IMR-90 (cell line): ENCODE measurements at regions not wholly inside any gene's neighbourhood (a gene's known extent, or its start where the extent isn't known, plus 50 kb on each side); places are given as distances from the start of the nearest gene placed in this dataset.

Experiments used
- ATAC-seq: fragments of 200-7000 bp; cut with Tn5 transposase; 2 replicates; pipeline ENCODE4 v1.9.1; 2020; ENCODE audit warnings: low read depth, mild to moderate bottlenecking, moderate library complexity
- BruUV-seq: library from RNA; stranded (reverse); fragments of 400-500 nt; replicated peaks from 2 replicates; lab custom pipeline; 2021; lab: Mats Ljungman, UMichigan
- CTCF ChIA-PET: fragments of 300-600 bp; formaldehyde crosslinking; extraction: SDS; loops from one replicate; lab custom pipeline; 2021; ENCODE audit warnings: antibody characterized with exemption; lab: Yijun Ruan, JAX
- POLR2A ChIA-PET: fragments of 300-600 bp; sonication (Branson Sonifier 250); formaldehyde crosslinking; loops from one replicate; lab custom pipeline; 2022; ENCODE audit warnings: antibody characterized with exemption; ENCODE audit not compliant: unreplicated experiment; lab: Charles Lee
- DNase-seq: peaks from one replicate; pipeline ENCODE4 v3.0.0; 2013
- H2AFZ ChIP-seq: replicated peaks from 2 replicates; pipeline ENCODE3; 2013; ENCODE audit warnings: low read length, mild to moderate bottlenecking; ENCODE audit not compliant: poor library complexity
- H2AK5ac ChIP-seq: 2 replicates; pipeline ENCODE4 v1.6.1; 2013; ENCODE audit warnings: low read depth, low read length, inconsistent platforms
- H2AK9ac ChIP-seq: replicated peaks from 2 replicates; pipeline ENCODE3; 2013; ENCODE audit warnings: mild to moderate bottlenecking, low read depth, low read length, moderate library complexity; ENCODE audit not compliant: poor library complexity
- H2BK120ac ChIP-seq: 2 replicates; pipeline ENCODE4 v1.6.1; 2013; ENCODE audit warnings: low read depth, low read length, inconsistent platforms
- H2BK15ac ChIP-seq: 3 replicates; pipeline ENCODE4 v1.6.1; 2013; ENCODE audit warnings: low read depth, low read length, inconsistent platforms
- H2BK20ac ChIP-seq: 2 replicates; pipeline ENCODE4 v1.6.1; 2013; ENCODE audit warnings: low read depth, mild to moderate bottlenecking, inconsistent platforms, low read length, moderate library complexity
- H2BK5ac ChIP-seq: 2 replicates; pipeline ENCODE4 v1.6.1; 2013; ENCODE audit warnings: mild to moderate bottlenecking, low read depth, low read length, inconsistent platforms; ENCODE audit not compliant: poor library complexity, severe bottlenecking
- H3K14ac ChIP-seq: replicated peaks from 2 replicates; pipeline ENCODE4 v1.6.1; 2013; ENCODE audit warnings: low read depth, low read length, inconsistent platforms
- H3K18ac ChIP-seq: 2 replicates; pipeline ENCODE4 v1.6.1; 2013; ENCODE audit warnings: low read depth, low read length, control low read depth
- H3K23ac ChIP-seq: 2 replicates; pipeline ENCODE4 v1.6.1; 2013; ENCODE audit warnings: low read depth, low read length, inconsistent platforms
- H3K27ac ChIP-seq: 2 replicates; pipeline ENCODE4 v1.5.1; 2013; ENCODE audit warnings: mild to moderate bottlenecking, control low read depth, low read length; ENCODE audit not compliant: insufficient read depth
- H3K27me3 ChIP-seq: 2 replicates; pipeline ENCODE4 v1.6.1; 2013; ENCODE audit warnings: low read length; ENCODE audit not compliant: control insufficient read depth, insufficient read depth
- H3K36me3 ChIP-seq: 2 replicates; pipeline ENCODE4 v1.6.1; 2013; ENCODE audit warnings: low read length, mixed read lengths; ENCODE audit not compliant: control insufficient read depth, insufficient read depth
- H3K4ac ChIP-seq: 2 replicates; pipeline ENCODE4 v1.6.1; 2013; ENCODE audit warnings: low read depth, low read length, inconsistent platforms
- H3K4me1 ChIP-seq: 2 replicates; pipeline ENCODE4 v1.6.1; 2013; ENCODE audit warnings: low read length, mixed read lengths; ENCODE audit not compliant: control insufficient read depth, insufficient read depth
- H3K4me2 ChIP-seq: 2 replicates; pipeline ENCODE4 v1.6.1; 2013; ENCODE audit warnings: low read depth, mild to moderate bottlenecking, control low read depth, low read length, moderate library complexity
- H3K4me3 ChIP-seq: 2 replicates; pipeline ENCODE4 v1.5.1; 2013; ENCODE audit warnings: low read depth, mild to moderate bottlenecking, control low read depth, low read length, moderate library complexity; ENCODE audit not compliant: insufficient read depth
- H3K56ac ChIP-seq: 2 replicates; pipeline ENCODE4 v1.6.1; 2013; ENCODE audit warnings: low read length, inconsistent platforms; ENCODE audit not compliant: insufficient read depth; ENCODE audit errors: extremely low read depth
- H3K79me1 ChIP-seq, 2 experiments: 2 replicates each; pipeline ENCODE4 v1.6.1; 2013; ENCODE audit warnings: low read length in 2 of 2, inconsistent platforms in 1 of 2, low read depth in 1 of 2
- H3K9ac ChIP-seq: 2 replicates; pipeline ENCODE4 v1.6.1; 2013; ENCODE audit warnings: low read depth, low read length, control low read depth
- H3K9me1 ChIP-seq: 2 replicates; pipeline ENCODE4 v1.6.1; 2013; ENCODE audit warnings: low read length, inconsistent platforms; ENCODE audit not compliant: insufficient read depth
- H3K9me3 ChIP-seq: 2 replicates; pipeline ENCODE4 v1.6.1; 2013; ENCODE audit warnings: low read length; ENCODE audit not compliant: control insufficient read depth, insufficient read depth
- H4K20me1 ChIP-seq: 2 replicates; pipeline ENCODE4 v1.6.1; 2013; ENCODE audit warnings: low read length, inconsistent platforms; ENCODE audit not compliant: insufficient read depth
- H4K5ac ChIP-seq: 2 replicates; pipeline ENCODE4 v1.6.1; 2013; ENCODE audit warnings: mild to moderate bottlenecking, low read depth, low read length, control low read depth
- H4K8ac ChIP-seq, 2 experiments: 2 replicates each; pipeline ENCODE4 v1.6.1; 2013; ENCODE audit warnings: low read depth in 2 of 2, low read length in 2 of 2, control low read depth in 1 of 2, inconsistent platforms in 1 of 2
- H4K91ac ChIP-seq: 2 replicates; pipeline ENCODE4 v1.6.1; 2013; ENCODE audit warnings: low read depth, low read length, inconsistent platforms; ENCODE audit not compliant: insufficient read depth
- BHLHE40 ChIP-seq: fragments of 150-350 bp; IDR thresholded peaks from 2 replicates; pipeline ENCODE4 v1.6.1; 2016; ENCODE audit warnings: mild to moderate bottlenecking, low read depth, low read length
- CEBPB ChIP-seq: IDR thresholded peaks from 2 replicates; pipeline ENCODE4 v1.6.1; 2012; ENCODE audit warnings: low read depth, low read length, improper control_type of control experiment
- CHD1 ChIP-seq: IDR thresholded peaks from 2 replicates; pipeline ENCODE4 v1.6.1; 2012; ENCODE audit warnings: low read depth, low read length, improper control_type of control experiment
- FOS ChIP-seq: fragments of 150-350 bp; IDR thresholded peaks from 2 replicates; pipeline ENCODE4 v1.6.1; 2016; ENCODE audit warnings: low read depth, low read length
- MAFK ChIP-seq: IDR thresholded peaks from 2 replicates; pipeline ENCODE4 v1.6.1; 2012; ENCODE audit warnings: low read depth, low read length, improper control_type of control experiment
- MXI1 ChIP-seq: IDR thresholded peaks from 2 replicates; pipeline ENCODE4 v1.6.1; 2012; ENCODE audit warnings: low read depth, mild to moderate bottlenecking, low read length, moderate library complexity, borderline replicate concordance
- NFE2L2 ChIP-seq: fragments of 150-350 bp; IDR thresholded peaks from 2 replicates; pipeline ENCODE4 v1.6.1; 2016; ENCODE audit warnings: low read depth, mild to moderate bottlenecking, low read length
- POLR2A ChIP-seq: IDR thresholded peaks from 2 replicates; pipeline ENCODE4 v1.6.1; 2012; ENCODE audit warnings: mild to moderate bottlenecking, low read depth, low read length
- RAD21 ChIP-seq: IDR thresholded peaks from 2 replicates; pipeline ENCODE4 v1.6.1; 2012; ENCODE audit warnings: low read length, improper control_type of control experiment
- SMC3 ChIP-seq: fragments of 150-350 bp; IDR thresholded peaks from 2 replicates; pipeline ENCODE4 v1.6.1; 2016; ENCODE audit warnings: low read depth, mild to moderate bottlenecking, antibody characterized with exemption, low read length, moderate library complexity
- WGBS, 2 experiments: methylation state at CpG; one replicate each; pipeline versions ENCODE4 v1.1.5 to v1.1.7; 2013; ENCODE audit warnings: missing lambda C conversion rate in 2 of 2; ENCODE audit not compliant: insufficient read length in 1 of 2; ENCODE audit errors: extremely low coverage in 2 of 2; 5-methylcytosine and 5-hydroxymethylcytosine counted together
- dilution Hi-C: fragments of 300-500 bp; cut with HindIII; formaldehyde crosslinking; loops from one replicate; pipeline ENCODE4 v1.14.3; 2018; ENCODE audit warnings: low sequenced_read_pairs; ENCODE audit not compliant: unreplicated experiment
- in situ Hi-C: fragments of 300-500 bp; cut with MboI; formaldehyde crosslinking; loops from 3 replicates; pipeline ENCODE4 v1.14.3; 2019; ENCODE audit warnings: low sequenced_read_pairs, inconsistent platforms, mixed read lengths
- intact Hi-C: fragments of 100-400 bp; cut with micrococcal nuclease; formaldehyde crosslinking; loops from 2 replicates; pipeline ENCODE4 v1.10.0; 2022
- TF ChIP-seq, protein P1 (sequence below): fragments of 150-350 bp; IDR thresholded peaks from 2 replicates; pipeline ENCODE4 v1.6.1; 2016; ENCODE audit warnings: low read depth, mild to moderate bottlenecking, low read length, moderate library complexity, borderline replicate concordance
- TF ChIP-seq, protein P2 (sequence below): fragments of 150-350 bp; IDR thresholded peaks from 2 replicates; pipeline ENCODE4 v1.6.1; 2017; ENCODE audit warnings: mild to moderate bottlenecking, antibody characterized with exemption, low read length, low read depth
- TF ChIP-seq, protein P3 (sequence below): conservative IDR thresholded peaks from 2 replicates; pipeline ENCODE4 v1.5.1; 2012; ENCODE audit warnings: mild to moderate bottlenecking, low read depth, low read length, improper control_type of control experiment

DNA sequence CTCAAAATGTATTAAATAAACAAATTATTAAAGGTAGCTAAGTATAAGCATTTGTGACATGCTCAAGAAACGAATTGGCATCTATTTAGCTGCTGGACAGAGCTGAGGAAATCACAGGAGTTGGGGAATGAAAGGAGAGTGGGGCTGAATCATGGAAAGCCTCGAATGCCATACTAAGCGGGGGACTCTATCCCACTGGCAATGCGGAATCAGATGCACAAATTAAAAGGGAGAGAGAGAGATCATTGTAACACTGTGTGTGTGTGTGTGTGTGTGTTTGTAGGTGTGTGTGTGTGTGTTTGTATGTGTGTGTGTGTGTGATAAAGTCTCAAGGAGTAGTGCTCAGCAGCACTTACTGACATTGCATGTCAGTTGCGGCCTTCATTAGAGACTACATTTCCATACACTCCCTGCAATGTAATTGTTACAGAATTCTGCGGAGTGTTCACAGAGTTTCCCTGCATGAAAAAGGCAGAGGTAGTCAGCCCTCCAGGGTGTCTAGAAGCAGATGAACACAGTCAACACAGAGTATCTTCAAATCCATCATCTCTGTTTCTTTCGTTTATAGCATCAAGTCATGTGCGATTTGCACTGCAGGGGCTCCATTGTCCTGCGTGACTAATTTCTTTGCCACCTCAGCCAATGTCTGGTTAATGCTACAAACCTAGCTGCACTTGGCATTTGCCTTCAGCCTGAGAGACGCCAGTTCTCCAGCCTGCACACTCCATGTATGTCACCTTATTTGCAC, 111.7 kb upstream of the CYRIA start:
- H3K9me3 ChIP-seq = no peaks in the 10 kb centered on the region
- no peak for ATAC-seq
- CTCF ChIA-PET = no interaction called here

More for the DNA sequence above, 111.7 kb upstream of the CYRIA start:
- no peak overlapping the region for H2BK20ac ChIP-seq
- H3K14ac ChIP-seq = no peak overlapping the region
- no peak overlapping the region for H3K4me2 ChIP-seq
- no peak overlapping the region for H2AK9ac ChIP-seq
- WGBS, 2 experiments = 57% methylated on average over 5 of the region's 10 CpGs; no CpG with 5 or more reads in 1 of the 2 experiments
- H2BK120ac ChIP-seq = no peak overlapping the region
- no peak overlapping the region for H3K4me3 ChIP-seq
- dilution Hi-C loops (no loop called here), in situ Hi-C loops (loop anchor here (10.0 kb wide), 1 partner anchor 528 kb away; no protein-coding TSS in a partner anchor), intact Hi-C loops (loop anchor here (10.0 kb wide), 1 partner anchor 368 kb away; no protein-coding TSS in a partner anchor)
- H3K4ac ChIP-seq = no peak overlapping the region
- H2BK5ac ChIP-seq = no peak overlapping the region
- no peak overlapping the region for H3K9ac ChIP-seq
- H3K79me1 ChIP-seq = no peaks in the 10 kb centered on the region
- no peaks in the 10 kb centered on the region for H3K4me1 ChIP-seq
- BruUV-seq = no TSS peak
- peaks cover 1% of the 10 kb centered on the region; the same call in 1 of the 2 replicates for H3K27me3 ChIP-seq
- no peaks in the 10 kb centered on the region for H3K36me3 ChIP-seq
- H3K27ac ChIP-seq = no peak overlapping the region
- H4K91ac ChIP-seq = no peak overlapping the region
- no peak overlapping the region for H2AK5ac ChIP-seq
- POLR2A ChIA-PET = no interaction called here
- H2BK15ac ChIP-seq = no peak overlapping the region
- no peak overlapping the region for H3K23ac ChIP-seq
- H3K56ac ChIP-seq = no peak overlapping the region
- no peak overlapping the region for H3K18ac ChIP-seq
- no peak overlapping the region for H4K5ac ChIP-seq
- no peak for DNase-seq
- TF ChIP-seq MXI1 (no peak), POLR2A (no peak), NFE2L2 (no peak), CHD1 (no peak), CEBPB (no peak), SMC3 (no peak), FOS (no peak), BHLHE40 (no peak), RAD21 (no peak), MAFK (no peak)
- TF ChIP-seq, protein P1, sequence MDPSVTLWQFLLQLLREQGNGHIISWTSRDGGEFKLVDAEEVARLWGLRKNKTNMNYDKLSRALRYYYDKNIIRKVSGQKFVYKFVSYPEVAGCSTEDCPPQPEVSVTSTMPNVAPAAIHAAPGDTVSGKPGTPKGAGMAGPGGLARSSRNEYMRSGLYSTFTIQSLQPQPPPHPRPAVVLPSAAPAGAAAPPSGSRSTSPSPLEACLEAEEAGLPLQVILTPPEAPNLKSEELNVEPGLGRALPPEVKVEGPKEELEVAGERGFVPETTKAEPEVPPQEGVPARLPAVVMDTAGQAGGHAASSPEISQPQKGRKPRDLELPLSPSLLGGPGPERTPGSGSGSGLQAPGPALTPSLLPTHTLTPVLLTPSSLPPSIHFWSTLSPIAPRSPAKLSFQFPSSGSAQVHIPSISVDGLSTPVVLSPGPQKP = no peak
- TF ChIP-seq, protein P2, sequence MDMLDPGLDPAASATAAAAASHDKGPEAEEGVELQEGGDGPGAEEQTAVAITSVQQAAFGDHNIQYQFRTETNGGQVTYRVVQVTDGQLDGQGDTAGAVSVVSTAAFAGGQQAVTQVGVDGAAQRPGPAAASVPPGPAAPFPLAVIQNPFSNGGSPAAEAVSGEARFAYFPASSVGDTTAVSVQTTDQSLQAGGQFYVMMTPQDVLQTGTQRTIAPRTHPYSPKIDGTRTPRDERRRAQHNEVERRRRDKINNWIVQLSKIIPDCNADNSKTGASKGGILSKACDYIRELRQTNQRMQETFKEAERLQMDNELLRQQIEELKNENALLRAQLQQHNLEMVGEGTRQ = no peak
- TF ChIP-seq, protein P3, sequence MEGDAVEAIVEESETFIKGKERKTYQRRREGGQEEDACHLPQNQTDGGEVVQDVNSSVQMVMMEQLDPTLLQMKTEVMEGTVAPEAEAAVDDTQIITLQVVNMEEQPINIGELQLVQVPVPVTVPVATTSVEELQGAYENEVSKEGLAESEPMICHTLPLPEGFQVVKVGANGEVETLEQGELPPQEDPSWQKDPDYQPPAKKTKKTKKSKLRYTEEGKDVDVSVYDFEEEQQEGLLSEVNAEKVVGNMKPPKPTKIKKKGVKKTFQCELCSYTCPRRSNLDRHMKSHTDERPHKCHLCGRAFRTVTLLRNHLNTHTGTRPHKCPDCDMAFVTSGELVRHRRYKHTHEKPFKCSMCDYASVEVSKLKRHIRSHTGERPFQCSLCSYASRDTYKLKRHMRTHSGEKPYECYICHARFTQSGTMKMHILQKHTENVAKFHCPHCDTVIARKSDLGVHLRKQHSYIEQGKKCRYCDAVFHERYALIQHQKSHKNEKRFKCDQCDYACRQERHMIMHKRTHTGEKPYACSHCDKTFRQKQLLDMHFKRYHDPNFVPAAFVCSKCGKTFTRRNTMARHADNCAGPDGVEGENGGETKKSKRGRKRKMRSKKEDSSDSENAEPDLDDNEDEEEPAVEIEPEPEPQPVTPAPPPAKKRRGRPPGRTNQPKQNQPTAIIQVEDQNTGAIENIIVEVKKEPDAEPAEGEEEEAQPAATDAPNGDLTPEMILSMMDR = no peak
- no peaks in the 10 kb centered on the region for H3K9me1 ChIP-seq
- no peak overlapping the region for H4K8ac ChIP-seq
- H2AFZ ChIP-seq = no peak overlapping the region
- H4K20me1 ChIP-seq = no peaks in the 10 kb centered on the region
